IPS DF 4.7 (cell line): ENCODE measurements at regions not wholly inside any gene's neighbourhood (a gene's known extent, or its start where the extent isn't known, plus 50 kb on each side); places are given as distances from the start of the nearest gene placed in this dataset.

Experiments used
- DNase-seq: peaks from one replicate; pipeline ENCODE4 v3.0.0-alpha.2; 2013; ENCODE audit warnings: low spot score; ENCODE audit errors: extremely low read depth

GRCh38 chr15:35724626-35725025 lies 178.7 kb upstream of the DPH6 start:
- DNase-seq, result no peak

- DNase-seq, result no peak
Observed at GRCh38 chr15:35725353-35725752, 179.4 kb upstream of the DPH6 start.

DNA sequence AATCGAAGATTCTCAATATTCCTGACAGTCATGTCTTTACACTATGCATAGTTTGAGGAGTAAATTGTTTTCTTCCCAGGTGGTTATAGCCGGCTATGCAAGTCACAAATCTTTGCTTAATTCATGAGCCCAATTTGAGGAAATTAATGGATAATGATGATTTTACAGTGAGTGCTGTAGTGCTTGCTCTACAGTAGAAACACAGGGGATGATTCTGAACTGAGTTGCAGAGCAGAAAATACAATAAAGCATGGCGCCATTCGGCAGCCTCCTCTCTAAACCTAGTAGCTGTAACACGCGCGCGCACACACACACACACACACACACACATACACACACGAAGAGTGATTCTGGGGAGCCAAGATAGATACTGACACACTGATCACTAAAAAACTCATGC lies 181.7 kb upstream of the DPH6 start:
- no peak for DNase-seq

GRCh38 chr15:35728219-35728940 lies 182.4 kb upstream of the DPH6 start:
- DNase-seq, result no peak

DNA sequence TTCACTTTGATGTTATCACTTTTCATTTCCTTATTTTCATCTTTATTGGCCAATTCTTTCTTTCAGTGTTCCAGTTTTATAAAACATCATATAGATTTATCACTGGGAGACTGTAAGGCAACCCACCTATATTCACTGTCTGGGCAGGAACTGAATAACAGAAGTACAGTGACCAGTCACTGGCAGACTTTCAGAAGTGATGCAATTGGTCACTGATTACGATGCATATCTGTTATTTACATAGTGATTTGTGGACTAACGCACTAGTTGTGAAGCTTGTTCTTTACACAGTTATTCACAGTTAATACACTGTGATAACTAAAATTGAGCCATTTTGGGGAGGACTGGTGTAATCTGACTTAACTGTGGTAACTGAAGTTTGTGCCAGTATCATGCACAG lies 190.2 kb upstream of the DPH6 start:
- no peak for DNase-seq

DNA sequence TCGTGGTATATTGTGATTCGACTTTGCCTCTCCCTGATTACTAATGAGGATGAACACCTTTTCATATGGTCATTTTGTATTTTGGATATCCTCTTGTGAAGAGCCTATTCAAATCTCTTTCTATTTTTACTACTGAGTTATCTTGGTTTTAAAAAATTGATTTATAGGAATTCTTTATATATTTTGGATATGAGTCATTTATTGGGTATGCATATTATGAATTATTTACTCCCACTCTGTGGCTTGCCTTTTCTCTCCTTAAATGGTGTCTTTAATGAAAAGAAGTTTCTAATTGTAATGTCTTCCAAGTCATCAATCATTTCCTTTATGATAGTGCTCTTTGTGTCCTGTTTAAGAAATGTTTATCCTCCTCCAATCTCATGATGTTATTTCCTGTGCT lies 191.5 kb upstream of the DPH6 start:
- no peak for DNase-seq

DNA sequence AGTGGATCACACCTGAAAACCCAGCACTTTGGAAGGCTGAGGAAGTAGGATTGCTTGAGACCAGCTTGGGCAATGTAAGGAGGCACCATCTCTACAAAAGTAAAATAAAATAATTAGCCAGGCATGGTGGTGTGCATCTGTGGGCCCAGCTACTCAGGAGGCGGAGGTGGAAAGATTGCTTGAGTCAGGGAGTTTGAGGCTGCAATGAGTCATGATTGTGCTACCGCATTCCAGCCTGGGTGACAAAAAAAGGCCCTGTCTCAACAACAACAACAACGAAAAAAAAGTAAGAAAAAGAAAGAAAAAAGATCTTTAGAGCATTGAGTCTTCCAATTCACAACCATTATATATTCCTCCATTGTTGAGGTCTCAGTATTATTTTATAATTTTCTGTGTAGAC lies 192.4 kb upstream of the DPH6 start:
- DNase-seq, result no peak

DNA sequence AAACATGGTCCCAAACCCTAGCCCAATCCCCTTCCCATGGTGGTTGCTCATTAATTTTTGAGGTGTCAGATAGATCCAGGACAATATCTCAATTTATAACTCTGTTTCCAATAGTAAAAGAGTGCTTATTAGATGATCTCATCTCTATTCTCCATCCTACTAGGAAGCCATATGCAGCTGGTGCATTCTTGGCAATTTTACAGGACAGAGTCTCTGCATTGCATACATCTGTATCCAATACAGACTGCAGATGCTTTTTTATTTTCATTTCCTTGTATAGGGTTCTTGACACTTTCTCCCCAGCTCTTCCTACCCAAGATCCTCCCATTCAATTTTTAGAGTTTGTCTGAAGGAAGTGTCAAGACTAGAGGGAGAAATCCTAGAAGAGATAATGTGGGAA lies 194.8 kb upstream of the DPH6 start:
- DNase-seq, result no peak

DNA sequence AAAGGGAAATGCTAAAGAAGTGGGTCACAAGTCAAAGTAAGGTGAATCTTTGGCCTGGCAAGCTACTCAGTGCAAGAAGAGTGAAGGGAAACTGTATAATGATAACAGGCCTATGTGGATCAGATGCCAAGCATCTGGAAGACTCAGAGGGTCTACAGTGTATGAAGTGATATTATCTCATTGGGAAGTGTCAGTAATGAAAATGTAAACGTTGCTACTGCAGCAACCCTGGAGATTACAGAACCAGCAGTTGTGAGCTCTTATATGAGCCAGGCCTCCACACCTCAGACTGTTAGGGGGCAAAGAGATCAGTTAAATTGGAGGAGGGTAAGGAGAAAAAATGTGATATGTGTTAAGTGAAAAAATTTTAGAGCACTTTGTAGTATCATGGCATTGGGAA lies 195.4 kb upstream of the DPH6 start:
- DNase-seq, result no peak

DNA sequence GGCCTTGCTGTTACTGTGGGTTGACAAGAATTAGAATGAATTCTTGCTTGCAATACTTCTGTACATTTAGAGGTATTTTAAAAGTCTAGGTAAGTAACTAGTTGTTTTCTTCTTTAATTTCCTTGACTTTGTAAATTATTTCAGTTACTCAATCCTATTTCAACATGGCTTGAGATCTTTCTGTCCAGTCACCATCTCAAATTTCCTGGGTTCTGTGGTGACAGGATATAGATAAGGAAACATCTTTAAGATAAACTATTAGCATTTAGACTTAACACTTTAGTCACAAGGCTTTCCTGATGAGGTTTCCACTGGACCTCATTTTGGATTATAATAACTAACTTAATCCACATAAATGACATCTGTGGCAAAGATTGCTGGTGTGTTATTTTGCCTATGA lies 195.9 kb upstream of the DPH6 start:
- DNase-seq, result no peak

DNA sequence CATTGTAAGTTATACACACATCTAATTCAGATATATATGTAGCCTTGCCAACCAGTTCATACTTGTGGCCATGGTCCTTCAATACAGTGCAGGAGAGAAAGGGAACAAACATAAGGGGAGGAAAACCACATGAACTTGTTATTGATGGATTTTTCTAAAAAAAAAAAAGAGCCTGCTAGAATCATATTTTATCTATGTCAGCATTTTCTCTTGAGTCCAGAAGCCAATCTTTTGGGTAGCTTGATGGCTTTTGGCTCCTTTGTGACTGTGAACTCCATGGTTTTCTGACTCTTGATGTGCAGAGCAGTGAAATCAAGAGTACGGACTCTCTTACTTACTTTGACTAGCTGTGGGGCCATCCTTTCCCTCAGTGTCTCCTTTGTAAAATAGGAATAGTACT lies 197.4 kb upstream of the DPH6 start:
- DNase-seq, result no peak

- DNase-seq, result no peak
Observed at GRCh38 chr15:35746121-35746520, 200.2 kb upstream of the DPH6 start.

DNA sequence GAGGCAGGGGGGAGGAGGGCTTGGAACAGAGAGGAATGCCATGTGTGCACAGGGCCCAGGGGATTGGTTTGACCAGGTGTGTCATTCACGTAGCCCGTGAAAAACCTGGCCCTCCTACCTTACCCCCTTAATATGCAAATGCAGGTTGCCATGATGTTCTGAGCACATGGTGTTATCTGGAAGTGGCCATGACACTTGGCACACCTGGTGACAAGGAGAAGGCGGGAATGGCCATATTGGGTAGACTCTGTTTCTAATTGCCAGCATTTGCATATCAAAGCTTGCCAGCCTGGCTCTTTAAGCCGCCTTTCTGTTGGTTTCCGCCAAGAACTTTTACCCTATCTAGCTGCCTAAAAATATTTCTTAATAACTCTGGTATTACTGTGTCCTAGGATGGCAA lies 202.1 kb upstream of the DPH6 start:
- DNase-seq, result no peak

DNA sequence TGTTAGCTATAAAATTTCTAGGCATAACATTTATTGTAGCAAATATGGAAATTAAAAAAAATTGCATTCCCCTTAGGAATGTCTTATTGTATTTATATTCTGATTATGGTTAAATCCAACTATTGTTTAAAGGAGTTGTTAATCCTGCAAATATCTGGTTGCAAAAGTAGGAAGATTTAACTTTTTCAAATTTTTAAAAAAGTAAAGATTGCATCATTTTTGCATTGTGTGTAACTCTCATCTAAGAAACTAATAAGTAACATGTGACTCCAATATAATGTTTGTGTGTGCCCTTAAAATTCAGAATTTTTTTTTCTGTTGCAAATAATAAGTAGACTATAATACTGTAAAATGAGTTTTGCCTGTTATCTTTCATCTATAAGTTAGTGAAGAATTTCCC lies 204.1 kb upstream of the DPH6 start:
- no peak for DNase-seq

DNA sequence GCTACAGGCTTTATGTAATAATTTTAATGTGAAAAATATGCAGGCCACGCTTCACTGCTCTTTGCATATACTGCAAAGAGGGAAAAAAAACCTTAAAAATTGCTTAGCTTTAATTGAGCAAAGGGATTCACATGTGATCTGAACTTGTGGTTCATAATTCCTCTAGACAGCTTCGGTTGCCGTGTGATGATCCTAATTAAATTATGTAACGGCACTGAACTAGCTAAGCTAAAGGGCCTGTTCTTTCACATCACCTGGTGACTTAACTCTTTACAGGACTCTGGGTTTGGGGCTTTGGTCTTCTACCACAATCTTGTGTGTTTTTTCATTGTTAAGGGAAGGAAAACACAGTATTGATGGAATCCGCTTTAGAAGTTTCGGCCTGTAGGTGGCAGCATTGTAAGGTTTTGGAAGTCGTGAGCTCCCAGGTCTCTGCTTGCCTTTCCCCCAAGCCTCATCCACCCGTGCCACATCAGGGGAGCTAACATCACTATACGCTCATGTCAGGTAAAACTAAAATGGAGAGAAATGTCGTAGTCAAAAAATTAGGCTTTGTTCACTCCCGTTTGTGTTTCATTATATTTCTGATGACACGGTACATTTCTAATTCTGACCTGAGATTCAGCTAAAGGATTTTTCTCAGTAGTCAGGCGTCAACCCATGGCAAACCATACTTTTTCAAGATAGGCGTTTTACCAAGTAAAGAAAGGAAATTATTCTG lies 205.6 kb upstream of the DPH6 start:
- DNase-seq, result peak; percentile 89

- no peak for DNase-seq
Observed at GRCh38 chr15:35752134-35752466, 206.1 kb upstream of the DPH6 start.

DNA sequence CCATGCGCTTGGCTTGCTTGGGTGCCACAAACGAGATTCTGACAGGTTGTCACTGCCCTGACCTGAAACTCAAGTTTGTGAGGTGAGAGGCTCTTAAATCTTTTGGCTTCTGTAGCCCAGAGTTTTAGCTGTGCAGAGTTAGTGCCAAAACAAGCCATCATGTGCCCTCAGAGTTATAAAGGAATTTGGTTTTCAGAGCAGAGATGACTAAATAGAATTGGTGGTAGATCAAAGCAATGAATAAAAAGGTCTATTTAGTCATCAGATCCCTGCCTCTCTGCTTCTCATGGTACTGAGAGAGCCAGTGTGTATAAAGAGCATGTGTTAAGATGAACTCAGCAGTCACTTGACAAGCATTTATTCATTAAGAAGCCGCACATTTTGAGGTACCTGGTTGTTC lies 207.5 kb upstream of the DPH6 start:
- no peak for DNase-seq

DNA sequence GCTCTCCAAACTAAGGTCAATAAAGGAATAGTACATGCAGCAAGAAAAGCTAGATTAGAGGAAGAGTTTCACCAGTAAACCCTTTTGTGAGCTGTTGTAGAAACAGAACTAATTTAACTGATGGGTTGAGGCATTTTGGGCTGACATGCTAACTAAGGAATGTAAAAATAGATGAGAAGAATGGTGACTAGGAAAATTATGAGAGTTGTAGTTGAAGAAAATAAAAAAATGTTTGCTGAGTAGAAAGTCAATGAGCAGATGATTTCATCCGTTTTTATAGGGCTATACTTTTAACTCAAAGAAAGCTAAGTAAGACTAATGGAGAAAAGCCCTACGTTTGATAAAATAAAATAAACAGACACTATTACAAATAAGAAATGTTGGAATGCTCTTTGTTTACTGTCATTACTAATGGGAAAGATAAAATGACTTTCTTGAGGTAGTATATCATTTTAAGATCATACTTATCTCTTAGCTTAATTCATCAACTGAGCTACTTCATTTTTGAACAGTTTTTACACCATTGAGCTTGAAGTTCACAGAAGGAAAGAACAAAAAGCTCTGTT lies 209.4 kb upstream of the DPH6 start:
- no peak for DNase-seq

DNA sequence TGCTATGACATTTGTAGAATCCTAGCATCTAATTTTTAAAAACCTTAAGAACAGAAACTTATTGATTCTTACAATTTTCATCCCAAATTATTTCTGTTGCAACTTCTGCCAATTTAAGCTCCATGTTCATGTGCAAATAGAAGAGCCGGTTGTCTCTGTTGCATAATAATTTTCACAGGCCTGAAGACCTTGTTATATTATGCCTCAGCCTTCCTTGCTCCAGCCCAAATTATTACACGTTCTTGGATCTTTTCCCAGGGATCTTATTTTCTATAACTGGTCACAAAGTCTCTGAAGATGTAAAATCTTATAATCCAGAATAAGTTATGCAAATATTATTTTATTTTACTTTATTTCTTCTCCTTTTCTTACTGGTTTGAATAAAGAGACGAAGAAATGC lies 210.7 kb upstream of the DPH6 start:
- no peak for DNase-seq

DNA sequence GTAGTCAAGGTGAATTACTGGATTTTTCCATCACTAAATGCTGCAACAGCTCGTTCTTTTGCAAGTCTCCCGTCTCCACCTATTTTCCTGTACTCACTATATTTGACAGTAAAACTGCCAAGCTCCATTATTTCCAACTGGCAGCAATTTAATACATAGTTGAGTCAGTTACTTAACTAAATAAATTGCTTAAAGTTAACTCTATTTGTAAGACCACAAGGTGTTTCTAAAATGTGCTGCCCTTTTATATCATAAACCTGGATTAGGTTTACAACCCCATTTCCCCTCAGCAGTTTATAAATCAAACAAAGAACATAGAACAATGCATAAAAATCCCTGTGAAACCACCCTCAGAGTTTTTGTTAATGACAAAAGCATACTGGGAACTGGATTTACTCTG lies 211.4 kb upstream of the DPH6 start:
- no peak for DNase-seq

DNA sequence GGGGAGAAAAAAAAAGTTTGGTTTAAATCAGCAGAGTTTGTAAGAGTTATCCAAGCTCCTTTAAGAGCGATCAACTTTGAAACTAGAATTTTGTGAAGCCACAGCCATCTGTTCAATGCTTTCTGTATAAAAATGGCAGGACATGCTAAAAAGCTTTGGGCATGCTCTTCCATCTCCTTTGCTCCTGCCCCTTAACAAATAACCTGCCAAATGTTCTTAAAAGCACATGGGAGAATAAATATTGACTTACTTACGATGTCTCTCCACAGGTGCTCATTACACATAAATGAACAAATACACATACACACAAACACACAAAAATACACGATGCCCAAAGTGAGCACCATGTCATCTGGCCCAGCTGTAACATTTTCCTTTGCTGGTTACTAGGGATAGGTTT lies 211.8 kb upstream of the DPH6 start:
- no peak for DNase-seq

DNA sequence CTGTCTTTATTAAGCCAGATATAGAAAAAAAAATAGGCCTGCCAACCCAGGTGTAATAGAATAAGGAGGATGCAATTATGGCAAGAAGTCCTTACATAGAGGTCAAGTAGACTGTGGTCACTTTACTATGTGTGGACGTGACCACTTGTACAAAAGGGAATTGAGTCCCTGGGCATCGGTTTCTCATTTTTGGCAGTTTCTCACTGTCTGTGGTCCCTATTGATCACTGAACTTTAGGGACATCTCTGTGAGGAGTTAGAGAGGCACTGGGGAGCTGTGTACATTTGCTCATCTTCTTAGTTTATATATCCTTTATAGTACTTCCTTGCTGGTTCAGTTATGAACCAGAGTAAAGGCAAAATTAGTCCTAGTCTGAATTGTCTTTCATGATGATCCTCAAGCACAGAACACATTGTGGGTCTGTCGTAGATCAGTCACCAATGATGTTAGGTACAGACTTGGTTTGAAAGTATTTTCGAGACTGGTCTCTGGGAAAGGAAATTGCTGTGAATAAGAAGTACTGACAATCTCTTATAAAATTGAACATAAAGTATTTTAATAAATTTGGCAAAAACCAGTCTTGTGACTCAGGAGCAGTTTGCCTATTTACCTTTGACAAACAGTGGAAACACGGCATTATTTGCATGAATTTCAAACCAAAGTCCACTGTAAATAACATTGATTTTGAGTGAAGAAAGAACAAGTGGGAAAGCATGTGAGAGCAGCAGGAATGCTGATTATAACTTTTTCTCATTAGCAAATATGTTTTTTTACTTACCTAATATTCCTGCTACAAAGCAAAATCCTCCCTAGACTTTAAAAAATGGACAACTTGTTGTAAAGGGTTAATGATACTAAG lies 218.9 kb upstream of the DPH6 start:
- DNase-seq, result no peak
